ENCODE measurements at regions not wholly inside any gene's neighbourhood (a gene's known extent, or its start where the extent isn't known, plus 50 kb on each side); places are given as distances from the start of the nearest gene placed in this dataset.

DNA sequence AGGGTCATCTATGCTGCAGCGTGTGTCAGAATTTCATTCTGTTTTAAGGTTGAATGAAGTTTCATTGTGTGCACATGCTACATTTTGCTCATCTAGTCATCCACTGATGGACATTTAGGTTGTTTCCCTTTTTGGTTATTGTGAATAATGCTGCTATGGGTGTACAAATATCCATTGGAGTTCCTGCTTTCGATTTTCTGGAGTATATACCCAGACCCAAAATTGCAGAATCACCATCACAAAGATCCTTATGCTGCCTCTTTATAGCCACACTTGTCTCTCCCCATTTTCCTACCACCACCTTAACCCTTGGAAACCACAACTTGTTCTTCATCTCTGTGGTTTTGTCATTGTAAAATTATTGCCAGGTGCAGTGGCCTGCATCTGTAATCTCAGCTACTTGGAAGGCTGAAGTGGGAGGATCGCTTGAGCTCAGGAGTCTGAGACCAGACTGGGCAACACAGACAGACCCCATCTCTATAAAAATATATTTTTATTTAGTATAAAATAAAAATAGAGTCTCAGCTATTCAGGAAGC lies 166.2 kb downstream of the HSD17B3 start:
- TF ChIP-seq, protein P1, sequence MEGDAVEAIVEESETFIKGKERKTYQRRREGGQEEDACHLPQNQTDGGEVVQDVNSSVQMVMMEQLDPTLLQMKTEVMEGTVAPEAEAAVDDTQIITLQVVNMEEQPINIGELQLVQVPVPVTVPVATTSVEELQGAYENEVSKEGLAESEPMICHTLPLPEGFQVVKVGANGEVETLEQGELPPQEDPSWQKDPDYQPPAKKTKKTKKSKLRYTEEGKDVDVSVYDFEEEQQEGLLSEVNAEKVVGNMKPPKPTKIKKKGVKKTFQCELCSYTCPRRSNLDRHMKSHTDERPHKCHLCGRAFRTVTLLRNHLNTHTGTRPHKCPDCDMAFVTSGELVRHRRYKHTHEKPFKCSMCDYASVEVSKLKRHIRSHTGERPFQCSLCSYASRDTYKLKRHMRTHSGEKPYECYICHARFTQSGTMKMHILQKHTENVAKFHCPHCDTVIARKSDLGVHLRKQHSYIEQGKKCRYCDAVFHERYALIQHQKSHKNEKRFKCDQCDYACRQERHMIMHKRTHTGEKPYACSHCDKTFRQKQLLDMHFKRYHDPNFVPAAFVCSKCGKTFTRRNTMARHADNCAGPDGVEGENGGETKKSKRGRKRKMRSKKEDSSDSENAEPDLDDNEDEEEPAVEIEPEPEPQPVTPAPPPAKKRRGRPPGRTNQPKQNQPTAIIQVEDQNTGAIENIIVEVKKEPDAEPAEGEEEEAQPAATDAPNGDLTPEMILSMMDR (IDR thresholded peaks at IDR 0.05 in 8 of 11, conservative IDR thresholded peaks at IDR 0.05 in 3 of 11) = no peak
- no peak for TF ChIP-seq POLR2A (IDR thresholded peaks at IDR 0.05)
- no peak for TF ChIP-seq POLR2AphosphoS5 (IDR thresholded peaks at IDR 0.05)

Measured in spleen (tissue), 7 donors.